ENCODE measurements at regions not wholly inside any gene's neighbourhood (a gene's known extent, or its start where the extent isn't known, plus 50 kb on each side); places are given as distances from the start of the nearest gene placed in this dataset.

- DNase-seq (ENCODE audit: low spot score), result no peak
These were observed 137.8 kb upstream of the DPYD start for GRCh38 chr1:98058676-98059075.

GRCh38 chr1:98057236-98057910 is 136.5 kb upstream of the DPYD start:
- no peak for DNase-seq (ENCODE audit: low spot score)

GRCh38 chr1:98056781-98057180 is 135.9 kb upstream of the DPYD start:
- no peak for DNase-seq (ENCODE audit: low spot score)

- DNase-seq (ENCODE audit: low spot score), result no peak
These were observed 134.6 kb upstream of the DPYD start for GRCh38 chr1:98055457-98055856.

GRCh38 chr1:98054786-98055185 is 134.0 kb upstream of the DPYD start:
- no peak for DNase-seq (ENCODE audit: low spot score)

- DNase-seq (ENCODE audit: low spot score), result no peak
These were observed 133.5 kb upstream of the DPYD start for GRCh38 chr1:98054367-98054701.

- DNase-seq (ENCODE audit: low spot score), result peak; percentile 79
These were observed 132.9 kb upstream of the DPYD start for GRCh38 chr1:98053471-98054366.

GRCh38 chr1:98051065-98051675 is 130.3 kb upstream of the DPYD start:
- no peak for DNase-seq (ENCODE audit: low spot score)

GRCh38 chr1:98049370-98050135 is 128.7 kb upstream of the DPYD start:
- DNase-seq (ENCODE audit: low spot score), result no peak

GRCh38 chr1:98048751-98049325 is 128.0 kb upstream of the DPYD start:
- no peak for DNase-seq (ENCODE audit: low spot score)

- peak; percentile 91 for DNase-seq (ENCODE audit: low spot score)
These were observed 127.4 kb upstream of the DPYD start for GRCh38 chr1:98048244-98048643.

- no peak for DNase-seq (ENCODE audit: low spot score)
These were observed 126.3 kb upstream of the DPYD start for GRCh38 chr1:98047171-98047570.

- no peak for DNase-seq (ENCODE audit: low spot score)
These were observed 125.2 kb upstream of the DPYD start for GRCh38 chr1:98045767-98046641.

GRCh38 chr1:98045211-98045766 is 124.5 kb upstream of the DPYD start:
- no peak for DNase-seq (ENCODE audit: low spot score)

GRCh38 chr1:98044766-98045165 is 123.9 kb upstream of the DPYD start:
- DNase-seq (ENCODE audit: low spot score), result no peak

GRCh38 chr1:98044071-98044697 is 123.3 kb upstream of the DPYD start:
- no peak for DNase-seq (ENCODE audit: low spot score)

GRCh38 chr1:98035602-98036002 is 114.8 kb upstream of the DPYD start:
- no peak for DNase-seq (ENCODE audit: low spot score)

GRCh38 chr1:98034505-98034904 is 113.7 kb upstream of the DPYD start:
- DNase-seq (ENCODE audit: low spot score), result no peak

GRCh38 chr1:98032958-98033357 is 112.1 kb upstream of the DPYD start:
- DNase-seq (ENCODE audit: low spot score), result no peak

GRCh38 chr1:98030976-98031375 is 110.1 kb upstream of the DPYD start:
- DNase-seq (ENCODE audit: low spot score), result no peak
